HCT116 (cell line): ENCODE measurements at regions not wholly inside any gene's neighbourhood (a gene's known extent, or its start where the extent isn't known, plus 50 kb on each side); places are given as distances from the start of the nearest gene placed in this dataset.

Experiments
- ATAC-seq: fragments of 200-7000 bp; cut with Tn5 transposase; 2 replicates; pipeline ENCODE4 v1.9.1; 2020; ENCODE audit warnings: mild to moderate bottlenecking, moderate library complexity
- BruUV-seq: library from RNA; stranded (reverse); fragments of 400-500 nt; replicated peaks from 2 replicates; lab custom pipeline; 2021; lab: Mats Ljungman, UMichigan
- CTCF ChIA-PET: fragments of 300-600 bp; sonication (Branson Sonifier 250); formaldehyde crosslinking; loops from one replicate; lab custom pipeline; 2021; ENCODE audit warnings: antibody characterized with exemption; lab: Charles Lee
- POLR2A ChIA-PET: fragments of 300-600, 350-600 bp; sonication (Branson Sonifier 250); formaldehyde crosslinking; loops from one replicate; lab custom pipeline; 2021; ENCODE audit warnings: antibody characterized with exemption; lab: Charles Lee
- RAD21 ChIA-PET, 2 experiments: fragments of 300-600 bp; sonication (Branson Sonifier 250); formaldehyde crosslinking; loops; one replicate each; lab custom pipeline; 2023; ENCODE audit warnings: low total read pairs in 2 of 2; ENCODE audit not compliant: uncharacterized antibody in 2 of 2, unreplicated experiment in 2 of 2, low non-redundant PET in 1 of 2; lab: Charles Lee
- DNase-seq: peaks from one replicate; pipeline ENCODE4 v3.0.0-alpha.2; 2010; ENCODE audit warnings: low read depth, low spot score
- H2AFZ ChIP-seq: fragments of 200-600 bp; shearing (Covaris generic), sonication (generic); 2 replicates; pipeline ENCODE4 v1.6.1; 2017; ENCODE audit warnings: low read depth, mixed run types, mixed read lengths, antibody characterized with exemption, low read length; ENCODE audit not compliant: poor library complexity, severe bottlenecking
- H3K27ac ChIP-seq: 2 replicates; pipeline ENCODE4 v1.5.1; 2012; ENCODE audit warnings: low read depth, low read length
- H3K27me3 ChIP-seq: fragments of 200-600 bp; sonication (generic); 2 replicates; pipeline ENCODE4 v1.6.1; 2016; ENCODE audit warnings: mixed run types, low read length, mixed read lengths; ENCODE audit not compliant: insufficient read depth
- H3K36me3 ChIP-seq, 2 experiments: fragments of 200-500 bp in 1 of 2; fragments of 200-600 bp in 1 of 2; sonication (Bioruptor generic) in 1 of 2; sonication (generic) in 1 of 2; 2 replicates each; pipeline versions ENCODE4 v1.5.1 to v1.6.1; 2014 to 2016; ENCODE audit warnings: low read length in 2 of 2, inconsistent platforms in 1 of 2, mixed read lengths in 1 of 2, mixed run types in 1 of 2; ENCODE audit not compliant: insufficient read depth in 2 of 2, control insufficient read depth in 1 of 2
- H3K4me1 ChIP-seq, 2 experiments: fragments of 200-600 bp in 1 of 2; sonication (generic) in 1 of 2; 2 replicates each; pipeline versions ENCODE4 v1.5.1 to v1.6.1; 2012 to 2017; ENCODE audit warnings: low read length in 2 of 2, inconsistent platforms in 1 of 2, mild to moderate bottlenecking in 1 of 2, mixed read lengths in 1 of 2, mixed run types in 1 of 2, moderate library complexity in 1 of 2; ENCODE audit not compliant: insufficient read depth in 2 of 2, control insufficient read depth in 1 of 2
- H3K4me2 ChIP-seq: fragments of 200-600 bp; sonication (generic); 2 replicates; pipeline ENCODE4 v1.6.1; 2017; ENCODE audit warnings: mixed run types, low read length, mixed read lengths
- H3K4me3 ChIP-seq, 2 experiments: fragments of 200-600 bp in 1 of 2; sonication (generic) in 1 of 2; replicated peaks in 1 of 2; 2 replicates each; pipeline ENCODE4 v1.5.1; 2011 to 2016; ENCODE audit warnings: low read length in 2 of 2, control low read depth in 1 of 2, low read depth in 1 of 2, mild to moderate bottlenecking in 1 of 2, mixed read lengths in 1 of 2, mixed run types in 1 of 2
- H3K79me2 ChIP-seq: fragments of 200-600 bp; sonication (generic); 2 replicates; pipeline ENCODE4 v1.6.1; 2017; ENCODE audit warnings: mild to moderate bottlenecking, mixed run types, low read length, moderate library complexity, mixed read lengths; ENCODE audit not compliant: insufficient read depth
- H3K9ac ChIP-seq: fragments of 200-600 bp; sonication (generic); 2 replicates; pipeline ENCODE4 v1.6.1; 2016; ENCODE audit warnings: low read length, mixed read lengths
- H3K9me2 ChIP-seq: fragments of 200-600 bp; sonication (generic), shearing (Covaris generic); 2 replicates; pipeline ENCODE4 v1.6.1; 2017; ENCODE audit warnings: mixed run types, mild to moderate bottlenecking, moderate library complexity; ENCODE audit not compliant: insufficient read depth
- H3K9me3 ChIP-seq, 2 experiments: fragments of 200-500 bp in 1 of 2; fragments of 200-600 bp in 1 of 2; sonication (Bioruptor generic) in 1 of 2; sonication (generic) in 1 of 2; 2 replicates each; pipeline ENCODE4 v1.6.1; 2014 to 2017; ENCODE audit warnings: low read length in 2 of 2, mixed read lengths in 2 of 2, inconsistent platforms in 1 of 2, low read depth in 1 of 2, mild to moderate bottlenecking in 1 of 2, mixed run types in 1 of 2, moderate library complexity in 1 of 2; ENCODE audit not compliant: control insufficient read depth in 1 of 2, insufficient read depth in 1 of 2
- H4K20me1 ChIP-seq: fragments of 200-600 bp; sonication (generic), shearing (Covaris generic); 2 replicates; pipeline ENCODE4 v1.6.1; 2017; ENCODE audit warnings: mixed run types, mild to moderate bottlenecking, moderate library complexity; ENCODE audit not compliant: insufficient read depth
- CBX3 ChIP-seq: IDR thresholded peaks from 2 replicates; pipeline ENCODE4 v1.6.1; 2012; ENCODE audit warnings: low read depth
- EGR1 ChIP-seq: IDR thresholded peaks from 2 replicates; pipeline ENCODE4 v1.6.1; 2012; ENCODE audit warnings: low read depth
- EZH2phosphoT487 ChIP-seq: fragments of 200-600 bp; IDR thresholded peaks from 2 replicates; pipeline ENCODE4 v1.6.1; 2018; ENCODE audit warnings: antibody characterized with exemption, borderline replicate concordance
- JUND ChIP-seq: IDR thresholded peaks from 2 replicates; pipeline ENCODE4 v1.6.1; 2012
- POLR2AphosphoS5 ChIP-seq: IDR thresholded peaks from 2 replicates; pipeline ENCODE4 v1.6.1; 2011; ENCODE audit warnings: mild to moderate bottlenecking, low read depth, low read length, moderate library complexity
- REST ChIP-seq: IDR thresholded peaks from 2 replicates; pipeline ENCODE4 v1.6.1; 2012; ENCODE audit warnings: low read depth
- SP1 ChIP-seq: IDR thresholded peaks from 2 replicates; pipeline ENCODE4 v1.6.1; 2012; ENCODE audit warnings: low read depth
- SRF ChIP-seq: IDR thresholded peaks from 2 replicates; pipeline ENCODE4 v1.6.1; 2012; ENCODE audit warnings: low read depth
- YY1 ChIP-seq: IDR thresholded peaks from 2 replicates; pipeline ENCODE4 v1.6.1; 2011; ENCODE audit warnings: low read length, low read depth, moderate library complexity, mild to moderate bottlenecking; ENCODE audit not compliant: insufficient replicate concordance; ENCODE audit errors: extremely low read depth
- ZBTB33 ChIP-seq: IDR thresholded peaks from 2 replicates; pipeline ENCODE4 v1.6.1; 2011; ENCODE audit warnings: mild to moderate bottlenecking, low read length, moderate library complexity; ENCODE audit not compliant: insufficient replicate concordance; ENCODE audit errors: extremely low read depth
- intact Hi-C: fragments of 100-400 bp; cut with micrococcal nuclease; formaldehyde crosslinking; loops from 2 replicates; pipeline ENCODE4 v1.10.0; 2022

- no peaks in the 10 kb centered on the region for H3K36me3 ChIP-seq
- no peak overlapping the region for H3K4me3 ChIP-seq
- ChIA-PET RAD21 (no interaction called here), CTCF (no interaction called here), POLR2A (no interaction called here)
- H3K27ac ChIP-seq = no peak overlapping the region
- no peak overlapping the region for H3K4me2 ChIP-seq
- H3K27me3 ChIP-seq = no peaks in the 10 kb centered on the region
- intact Hi-C loops = no loop called here
- no peaks in the 10 kb centered on the region for H3K4me1 ChIP-seq
- no peaks in the 10 kb centered on the region for H3K9me2 ChIP-seq
- TF ChIP-seq SRF (no peak), EZH2phosphoT487 (no peak), POLR2AphosphoS5 (no peak), SP1 (no peak), ZBTB33 (no peak), EGR1 (no peak), JUND (no peak), CBX3 (no peak), REST (no peak), YY1 (no peak)
- DNase-seq (no peak), ATAC-seq (no peak)
- no peak overlapping the region for H2AFZ ChIP-seq
- H3K9me3 ChIP-seq = no peaks in the 10 kb centered on the region
- no peaks in the 10 kb centered on the region for H3K79me2 ChIP-seq
- H4K20me1 ChIP-seq = no peaks in the 10 kb centered on the region
- no TSS peak for BruUV-seq
- H3K9ac ChIP-seq = no peak overlapping the region
Observed at GRCh38 chr2:223311889-223312680, 260.1 kb downstream of the KCNE4 start.
